ENCODE measurements at regions not wholly inside any gene's neighbourhood (a gene's known extent, or its start where the extent isn't known, plus 50 kb on each side); places are given as distances from the start of the nearest gene placed in this dataset.

DNA sequence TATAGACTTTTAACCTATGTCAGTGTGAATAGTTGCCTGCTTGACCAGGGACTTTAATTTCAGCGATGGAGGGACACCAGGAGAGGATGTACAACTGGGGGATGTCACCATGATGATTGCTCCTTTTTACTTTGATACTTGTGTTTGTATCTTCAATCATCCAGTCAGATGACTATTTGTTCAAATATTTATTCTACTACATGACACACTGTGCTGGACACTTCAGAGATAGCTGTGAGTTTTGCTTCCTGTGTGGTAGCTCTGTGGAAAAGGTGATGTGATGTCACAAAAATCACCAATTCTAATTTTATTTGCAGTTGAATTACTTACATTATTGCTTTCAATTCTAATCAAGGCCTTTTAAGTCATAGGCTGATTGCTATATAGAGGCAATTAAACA, 62.7 kb upstream of the CREB5 start:
- Histone ChIP-seq H3K36me3 (replicated peaks; ENCODE audit: insufficient read depth, low read depth) (no peaks in the 10 kb centered on the region), H3K79me2 (no peaks in the 10 kb centered on the region), H3K27ac (peak overlapping the region; percentile 76), H2AFZ (no peak overlapping the region), H4K20me1 (ENCODE audit: insufficient read depth, poor library complexity, severe bottlenecking) (no peaks in the 10 kb centered on the region), H3K27me3 (no peaks in the 10 kb centered on the region), H3K4me1 (ENCODE audit: insufficient read depth) (peaks cover 9% of the 10 kb centered on the region), H3K9me2 (replicated peaks; ENCODE audit: insufficient read depth) (no peaks in the 10 kb centered on the region), H3K4me2 (no peak overlapping the region), H3K4me3 (no peak overlapping the region), H3K9me3 (ENCODE audit: low read depth) (no peaks in the 10 kb centered on the region)
- TF ChIP-seq EZH2phosphoT487 (IDR thresholded peaks at IDR 0.05; ENCODE audit: low read depth, severe bottlenecking, unreplicated experiment) (no peak), EZH2 (IDR thresholded peaks at IDR 0.05; ENCODE audit: borderline replicate concordance) (no peak)
- TF ChIP-seq, protein P1, sequence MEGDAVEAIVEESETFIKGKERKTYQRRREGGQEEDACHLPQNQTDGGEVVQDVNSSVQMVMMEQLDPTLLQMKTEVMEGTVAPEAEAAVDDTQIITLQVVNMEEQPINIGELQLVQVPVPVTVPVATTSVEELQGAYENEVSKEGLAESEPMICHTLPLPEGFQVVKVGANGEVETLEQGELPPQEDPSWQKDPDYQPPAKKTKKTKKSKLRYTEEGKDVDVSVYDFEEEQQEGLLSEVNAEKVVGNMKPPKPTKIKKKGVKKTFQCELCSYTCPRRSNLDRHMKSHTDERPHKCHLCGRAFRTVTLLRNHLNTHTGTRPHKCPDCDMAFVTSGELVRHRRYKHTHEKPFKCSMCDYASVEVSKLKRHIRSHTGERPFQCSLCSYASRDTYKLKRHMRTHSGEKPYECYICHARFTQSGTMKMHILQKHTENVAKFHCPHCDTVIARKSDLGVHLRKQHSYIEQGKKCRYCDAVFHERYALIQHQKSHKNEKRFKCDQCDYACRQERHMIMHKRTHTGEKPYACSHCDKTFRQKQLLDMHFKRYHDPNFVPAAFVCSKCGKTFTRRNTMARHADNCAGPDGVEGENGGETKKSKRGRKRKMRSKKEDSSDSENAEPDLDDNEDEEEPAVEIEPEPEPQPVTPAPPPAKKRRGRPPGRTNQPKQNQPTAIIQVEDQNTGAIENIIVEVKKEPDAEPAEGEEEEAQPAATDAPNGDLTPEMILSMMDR (IDR thresholded peaks at IDR 0.05; ENCODE audit: poor library complexity) = no peak
- DNase-seq (ENCODE audit: low spot score) = no peak
- WGBS (ENCODE audit: low lambda C conversion rate, missing lambda C conversion rate) = 93% methylated on average over 1 of the region's 1 CpG

DNA sequence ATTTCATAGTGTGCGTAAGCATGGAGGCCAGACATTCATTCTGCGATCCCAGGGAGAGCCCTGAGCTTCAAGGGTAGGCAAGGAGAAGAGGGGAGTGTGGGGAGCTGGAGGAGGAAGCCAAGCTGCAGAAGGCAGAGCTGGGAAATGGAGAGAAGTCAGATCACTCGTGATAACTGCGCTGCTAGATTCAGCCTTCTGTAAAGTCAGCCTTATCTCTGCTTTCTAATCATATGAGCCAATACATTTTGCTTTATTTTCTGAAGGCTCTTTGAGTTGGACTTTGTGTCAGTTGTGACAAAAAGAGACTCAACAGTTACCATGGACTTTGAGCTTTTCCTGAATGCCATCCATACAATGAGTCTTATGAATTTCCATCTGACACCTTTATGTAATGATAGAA, 61.7 kb upstream of the CREB5 start:
- H3K4me2 ChIP-seq = peak overlapping the region; percentile 37
- H2AFZ ChIP-seq = no peak overlapping the region
- peak; percentile 27 for DNase-seq (ENCODE audit: low spot score)
- H3K4me3 ChIP-seq = no peak overlapping the region
- no peaks in the 10 kb centered on the region for H3K9me3 ChIP-seq (ENCODE audit: low read depth)
- peak overlapping the region; percentile 76 for H3K27ac ChIP-seq
- no peaks in the 10 kb centered on the region for H3K9me2 ChIP-seq (replicated peaks; ENCODE audit: insufficient read depth)
- no peaks in the 10 kb centered on the region for H3K79me2 ChIP-seq
- H3K4me1 ChIP-seq (ENCODE audit: insufficient read depth) = peaks cover 15% of the 10 kb centered on the region
- TF ChIP-seq EZH2phosphoT487 (IDR thresholded peaks at IDR 0.05; ENCODE audit: low read depth, severe bottlenecking, unreplicated experiment) (no peak), EZH2 (IDR thresholded peaks at IDR 0.05; ENCODE audit: borderline replicate concordance) (no peak)
- TF ChIP-seq, protein P1 (IDR thresholded peaks at IDR 0.05; ENCODE audit: poor library complexity) = no peak
- no peaks in the 10 kb centered on the region for H3K27me3 ChIP-seq
- no peaks in the 10 kb centered on the region for H4K20me1 ChIP-seq (ENCODE audit: insufficient read depth, poor library complexity, severe bottlenecking)
- H3K36me3 ChIP-seq (replicated peaks; ENCODE audit: insufficient read depth, low read depth) = no peaks in the 10 kb centered on the region
- WGBS (ENCODE audit: low lambda C conversion rate, missing lambda C conversion rate) = 83% methylated on average over 4 of the region's 4 CpGs

DNA sequence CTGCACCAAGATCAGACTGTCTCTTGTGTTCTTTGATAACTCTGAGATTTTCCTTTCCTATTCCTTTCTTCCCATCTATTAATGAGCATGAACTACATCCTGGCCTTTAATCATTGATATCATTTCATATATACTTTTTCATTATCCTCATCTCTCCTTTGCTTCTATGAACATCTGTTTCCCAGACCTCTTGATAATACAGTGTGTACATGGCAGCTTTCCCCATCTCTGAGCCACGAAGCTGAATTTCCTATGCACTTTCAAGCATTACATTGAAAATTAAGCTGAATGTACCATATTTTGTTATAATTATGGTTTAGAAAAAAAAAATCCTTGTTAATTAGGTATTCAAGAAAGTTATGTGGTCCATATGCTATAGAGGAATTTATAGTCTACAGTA, 60.9 kb upstream of the CREB5 start:
- H3K27ac ChIP-seq = no peak overlapping the region
- no peak for TF ChIP-seq EZH2phosphoT487 (IDR thresholded peaks at IDR 0.05; ENCODE audit: low read depth, severe bottlenecking, unreplicated experiment)
- H3K36me3 ChIP-seq (replicated peaks; ENCODE audit: insufficient read depth, low read depth) = no peaks in the 10 kb centered on the region
- H3K9me2 ChIP-seq (replicated peaks; ENCODE audit: insufficient read depth) = no peaks in the 10 kb centered on the region
- 77% methylated on average over 1 of the region's 1 CpG for WGBS (ENCODE audit: low lambda C conversion rate, missing lambda C conversion rate)
- H3K4me1 ChIP-seq (ENCODE audit: insufficient read depth) = peaks cover 21% of the 10 kb centered on the region
- H2AFZ ChIP-seq = no peak overlapping the region
- H4K20me1 ChIP-seq (ENCODE audit: insufficient read depth, poor library complexity, severe bottlenecking) = no peaks in the 10 kb centered on the region
- no peaks in the 10 kb centered on the region for H3K27me3 ChIP-seq
- no peak overlapping the region for H3K4me3 ChIP-seq
- H3K79me2 ChIP-seq = no peaks in the 10 kb centered on the region
- DNase-seq (ENCODE audit: low spot score) = no peak
- H3K4me2 ChIP-seq = no peak overlapping the region
- no peaks in the 10 kb centered on the region for H3K9me3 ChIP-seq (ENCODE audit: low read depth)

DNA sequence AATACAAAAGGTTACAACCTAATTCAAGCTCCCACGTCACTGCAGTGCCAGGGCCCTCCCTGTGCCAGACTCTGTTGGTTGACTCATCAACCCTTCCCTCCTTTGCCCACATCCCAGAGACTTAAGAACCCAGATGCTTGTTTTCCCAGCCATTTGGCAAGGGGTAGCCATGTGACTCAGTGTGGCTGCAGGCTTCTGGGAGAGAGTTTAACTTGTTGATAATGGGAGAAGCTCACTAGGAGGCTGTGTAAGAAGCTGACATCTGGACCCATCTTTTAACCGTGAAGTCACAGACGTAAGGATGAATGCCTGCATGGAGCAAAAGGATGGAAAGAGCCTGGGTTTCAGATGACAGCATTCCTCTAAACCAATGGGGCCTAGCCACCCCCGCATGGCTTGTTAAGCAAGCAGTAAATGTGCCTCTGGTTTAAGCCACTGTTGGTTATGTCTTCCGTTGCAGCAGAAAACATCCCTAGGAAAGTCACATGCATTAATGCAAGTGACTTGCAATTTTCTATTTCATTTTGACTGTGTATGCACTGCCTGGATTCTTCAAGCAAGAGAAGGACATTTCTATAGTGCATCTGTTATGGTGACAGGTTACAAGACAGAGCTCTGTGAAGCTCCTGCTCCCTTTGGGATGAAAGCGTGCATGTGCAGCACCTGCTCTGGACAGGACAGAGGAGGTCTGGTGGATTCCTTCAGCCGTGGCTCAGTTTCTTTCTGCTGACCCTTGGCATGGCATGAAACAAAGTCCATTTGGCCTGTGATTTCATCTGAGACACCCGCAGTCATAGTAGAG, 57.5 kb upstream of the CREB5 start:
- DNase-seq (ENCODE audit: low spot score) = no peak
- 71% methylated on average over 8 of the region's 8 CpGs for WGBS (ENCODE audit: low lambda C conversion rate, missing lambda C conversion rate)
- H3K9me2 ChIP-seq (replicated peaks; ENCODE audit: insufficient read depth) = no peaks in the 10 kb centered on the region
- no peaks in the 10 kb centered on the region for H3K79me2 ChIP-seq
- no peak overlapping the region for H2AFZ ChIP-seq
- peak overlapping the region; percentile 51 for H3K27ac ChIP-seq
- H3K27me3 ChIP-seq = no peaks in the 10 kb centered on the region
- TF ChIP-seq EZH2phosphoT487 (IDR thresholded peaks at IDR 0.05; ENCODE audit: low read depth, severe bottlenecking, unreplicated experiment) (no peak), EZH2 (IDR thresholded peaks at IDR 0.05; ENCODE audit: borderline replicate concordance) (no peak)
- TF ChIP-seq, protein P1 (IDR thresholded peaks at IDR 0.05; ENCODE audit: poor library complexity) = no peak
- H4K20me1 ChIP-seq (ENCODE audit: insufficient read depth, poor library complexity, severe bottlenecking) = no peaks in the 10 kb centered on the region
- peaks cover 22% of the 10 kb centered on the region for H3K4me1 ChIP-seq (ENCODE audit: insufficient read depth)
- no peaks in the 10 kb centered on the region for H3K9me3 ChIP-seq (ENCODE audit: low read depth)
- H3K4me2 ChIP-seq = peak overlapping the region; percentile 35
- H3K4me3 ChIP-seq = no peak overlapping the region
- H3K36me3 ChIP-seq (replicated peaks; ENCODE audit: insufficient read depth, low read depth) = no peaks in the 10 kb centered on the region

Data from hepatocyte (in vitro differentiated cells).